Stimulated activated CD4-positive, alpha-beta T cell treated with anti-CD3 and anti-CD28 coated beads, Interleukin-4, amount 100 ng/mL, for 1 hour (primary cell): ENCODE measurements at regions not wholly inside any gene's neighbourhood (a gene's known extent, or its start where the extent isn't known, plus 50 kb on each side); places are given as distances from the start of the nearest gene placed in this dataset.

Experiments
- DNase-seq: peaks from one replicate; pipeline ENCODE4 v3.0.0-alpha.2; 2020

DNA sequence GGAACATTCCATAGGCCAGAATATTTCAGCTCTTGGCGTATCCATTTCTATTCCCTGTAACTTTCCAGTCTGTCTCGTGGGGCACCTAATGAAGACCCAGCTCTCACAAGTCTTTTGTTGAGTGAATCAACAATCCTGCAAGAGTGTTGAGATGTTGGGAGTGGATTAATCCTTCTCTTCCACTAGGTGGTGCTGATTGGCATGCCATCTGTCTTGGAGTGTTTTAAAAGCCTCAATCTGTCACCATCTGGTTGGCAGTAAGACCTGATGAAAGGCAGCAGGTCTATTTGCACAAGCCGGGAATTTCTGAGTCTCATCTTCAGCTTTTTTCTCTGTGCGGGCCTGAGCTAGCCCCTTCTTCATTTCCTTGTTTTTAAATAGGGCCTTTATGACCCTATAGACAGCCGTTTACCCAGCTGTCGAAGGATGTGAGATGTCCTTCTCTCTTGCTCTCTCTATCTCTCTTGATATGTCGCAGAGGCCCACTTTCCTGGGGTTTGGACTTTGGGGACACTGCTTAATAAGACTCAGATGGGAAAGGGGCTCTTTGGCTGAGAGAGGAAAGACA, 180.5 kb downstream of the ZNF365 start:
- DNase-seq, result no peak

DNA sequence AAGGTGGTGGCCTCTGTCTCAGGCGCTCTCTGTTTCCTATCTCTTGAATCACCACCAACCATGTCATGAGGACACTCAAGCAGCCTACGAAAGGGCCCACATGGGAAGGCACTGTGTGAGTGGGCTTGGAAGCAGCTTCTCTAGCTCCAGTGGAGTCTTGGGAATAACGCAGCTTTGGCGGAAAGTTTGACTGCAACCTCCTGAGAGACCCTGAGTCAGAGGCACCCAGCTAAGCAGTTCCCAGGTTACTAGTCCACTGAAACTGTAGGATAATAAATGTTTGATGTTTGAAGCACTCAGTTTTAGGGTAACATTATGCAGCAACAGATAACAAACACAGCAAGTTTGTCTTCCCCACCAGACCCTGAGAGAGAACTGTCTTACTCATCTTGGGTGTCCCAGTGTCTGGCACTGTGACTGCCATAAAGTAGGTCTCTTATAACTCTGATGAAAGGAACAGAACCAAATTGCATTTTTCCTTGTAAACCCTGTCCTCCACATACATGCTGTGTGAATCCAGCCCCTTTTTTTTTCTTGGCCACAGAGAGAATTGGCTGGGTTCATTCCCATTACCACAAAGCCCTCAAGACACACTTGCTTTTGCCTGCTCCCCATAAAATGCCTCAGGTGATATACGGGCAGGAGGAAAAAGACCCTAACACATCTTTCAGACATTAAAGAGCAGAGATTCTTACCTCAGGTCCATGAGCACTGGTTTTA, 185.5 kb downstream of the ZNF365 start:
- DNase-seq, result no peak

DNA sequence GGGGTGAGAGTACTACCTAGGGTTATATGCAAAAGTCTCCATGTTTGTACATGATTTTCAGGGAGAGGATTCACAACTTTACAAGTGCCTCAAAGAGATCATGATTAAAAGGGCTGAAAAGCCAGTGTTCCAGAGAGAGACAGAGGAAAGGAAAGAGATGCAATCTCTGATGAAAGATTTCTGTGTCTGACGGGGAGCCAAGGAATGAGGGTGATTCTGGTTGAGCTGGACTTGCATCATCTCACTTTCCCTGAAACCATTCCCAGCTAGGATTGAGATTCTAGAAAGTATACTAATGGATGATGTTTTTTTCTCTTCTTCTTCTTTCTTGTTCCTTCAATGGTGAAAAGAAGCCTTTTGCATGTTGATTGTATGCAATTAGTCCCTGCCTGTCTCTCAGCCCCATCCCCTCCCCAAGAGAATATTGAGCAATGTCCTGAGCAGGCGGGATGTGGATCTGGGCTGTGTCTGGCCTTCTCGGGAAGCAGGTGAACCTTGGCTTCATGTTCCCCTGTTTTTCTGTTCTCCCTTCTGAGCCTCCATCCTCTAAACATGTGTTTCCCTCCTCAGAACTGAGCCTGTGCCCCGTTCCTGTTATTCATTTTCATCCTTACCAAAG, 186.1 kb downstream of the ZNF365 start:
- no peak for DNase-seq

- DNase-seq, result no peak
Measured at GRCh38 chr10:62561151-62561550, 187.0 kb downstream of the ZNF365 start.

- DNase-seq, result no peak
Measured at GRCh38 chr10:62562101-62562500, 187.9 kb downstream of the ZNF365 start.

GRCh38 chr10:62562795-62563194, 188.6 kb downstream of the ZNF365 start:
- DNase-seq, result no peak

GRCh38 chr10:62573929-62574328, 199.8 kb downstream of the ZNF365 start:
- DNase-seq, result no peak

- no peak for DNase-seq
Measured at GRCh38 chr10:62577076-62577475, 202.9 kb downstream of the ZNF365 start.

- no peak for DNase-seq
Measured at GRCh38 chr10:62577666-62578291, 203.6 kb downstream of the ZNF365 start.

DNA sequence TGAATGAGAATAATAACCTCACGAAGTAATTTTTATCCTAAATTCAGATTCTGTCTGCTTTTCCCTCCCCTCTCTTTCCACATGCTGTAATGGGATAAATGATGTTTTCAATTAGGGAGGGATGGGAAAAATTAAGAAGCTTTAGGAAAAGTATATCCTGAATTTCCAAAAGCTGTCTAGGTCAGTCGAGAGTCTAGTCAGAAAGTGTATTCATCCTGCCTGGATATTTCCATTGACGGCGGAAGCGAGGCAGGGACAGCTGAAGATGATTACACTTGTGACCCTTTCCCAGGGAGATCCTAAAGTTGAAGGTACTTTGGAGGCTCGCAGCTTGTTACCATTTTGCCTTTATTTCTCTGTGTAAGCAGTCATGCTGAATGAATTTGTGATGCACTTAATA, 204.1 kb downstream of the ZNF365 start:
- DNase-seq, result no peak

GRCh38 chr10:62578916-62579315, 204.7 kb downstream of the ZNF365 start:
- no peak for DNase-seq

GRCh38 chr10:62580396-62580795, 206.2 kb downstream of the ZNF365 start:
- no peak for DNase-seq

GRCh38 chr10:62581351-62581750, 207.2 kb downstream of the ZNF365 start:
- DNase-seq, result no peak

GRCh38 chr10:62582101-62582705, 208.0 kb downstream of the ZNF365 start:
- DNase-seq, result no peak

- no peak for DNase-seq
Measured at GRCh38 chr10:62582804-62583208, 208.6 kb downstream of the ZNF365 start.

DNA sequence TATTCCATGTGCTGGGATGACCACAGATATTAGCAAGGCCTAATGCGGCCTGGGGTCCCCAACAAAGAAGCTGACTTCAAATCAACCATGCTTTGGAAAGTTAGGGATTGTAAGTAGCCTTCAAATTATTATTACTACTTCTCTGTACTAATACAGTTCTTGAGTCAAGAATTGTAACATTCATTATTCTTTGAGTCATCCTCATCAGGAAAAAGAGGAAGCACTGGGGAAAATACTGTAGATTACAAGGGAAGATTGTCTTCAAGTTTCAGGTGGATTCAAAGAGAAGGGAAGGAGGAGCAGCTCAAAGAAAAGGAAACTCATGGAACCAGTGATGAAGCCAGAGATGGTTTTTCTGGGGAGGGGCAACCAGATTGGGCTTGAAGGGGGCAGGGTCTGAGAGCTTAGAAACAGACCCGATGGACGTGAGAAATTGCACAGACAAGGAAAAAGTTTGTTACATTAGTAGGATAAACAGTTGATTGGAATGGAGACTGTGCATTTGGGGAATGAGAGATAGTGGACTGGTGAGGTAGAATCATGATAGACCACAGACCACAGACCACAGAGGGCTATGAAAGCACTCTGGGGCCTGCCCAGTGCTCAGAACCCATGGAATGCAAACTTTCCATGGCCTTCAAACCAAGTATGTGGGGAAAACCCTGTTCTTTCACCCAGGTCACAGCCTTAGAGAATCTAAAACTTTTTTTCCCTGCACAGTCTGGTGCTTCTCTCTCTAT, 209.9 kb downstream of the ZNF365 start:
- DNase-seq, result no peak

DNA sequence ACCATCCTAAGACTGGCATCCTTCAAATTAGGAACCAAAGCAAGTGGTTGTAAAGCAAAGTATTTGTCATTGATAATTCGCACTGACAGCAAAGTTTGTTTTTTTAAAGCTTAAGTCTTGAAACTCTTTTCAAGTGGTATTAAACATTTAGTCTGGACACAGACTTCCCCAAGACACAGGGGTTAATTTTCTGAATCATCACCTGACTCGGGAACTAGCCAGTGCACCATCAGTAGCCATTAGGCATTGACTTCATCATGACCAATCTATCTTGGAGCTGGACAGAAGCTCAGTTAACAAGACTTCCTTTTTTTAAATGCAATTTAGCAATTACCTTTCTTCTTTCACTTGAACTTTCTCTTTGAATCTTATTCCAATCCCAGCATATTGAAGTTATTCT, 210.6 kb downstream of the ZNF365 start:
- DNase-seq, result no peak

- DNase-seq, result no peak
Measured at GRCh38 chr10:62585211-62585775, 211.1 kb downstream of the ZNF365 start.

DNA sequence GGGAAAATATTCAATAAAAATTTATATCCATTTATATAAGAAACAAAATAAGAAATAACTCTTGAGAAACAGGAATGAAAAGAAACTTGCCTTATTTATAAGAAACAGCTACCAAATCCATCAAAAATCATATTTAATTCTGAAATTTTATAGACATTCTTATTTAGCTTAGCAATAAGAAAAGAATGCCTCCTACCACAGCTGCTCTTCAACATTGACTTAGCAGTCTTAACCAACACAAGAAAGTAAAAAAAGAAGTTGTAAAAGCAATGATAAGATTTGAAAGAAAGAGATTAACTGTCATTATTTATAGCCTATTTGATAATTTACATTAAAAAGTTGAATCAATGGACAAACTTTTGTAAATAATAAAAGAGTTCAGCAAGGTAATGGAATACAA, 212.8 kb downstream of the ZNF365 start:
- no peak for DNase-seq

DNA sequence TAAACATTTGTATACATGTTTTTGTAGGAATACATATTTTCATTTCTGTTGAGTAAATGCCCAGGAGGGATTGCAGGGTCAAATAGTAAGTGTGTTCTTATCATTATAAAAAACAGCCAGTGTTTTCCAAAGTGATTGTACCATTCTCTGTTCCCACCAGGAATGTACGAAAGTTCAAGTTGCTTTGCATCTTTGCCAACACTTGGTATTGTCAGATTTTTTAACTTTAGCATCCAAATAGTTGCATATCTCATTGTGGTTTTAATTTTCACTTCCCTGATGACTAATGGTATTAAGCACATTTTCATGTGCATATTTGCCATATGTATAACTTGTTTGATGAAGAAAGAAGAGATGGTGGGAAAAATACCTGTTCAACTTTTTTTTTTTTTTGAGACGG, 213.9 kb downstream of the ZNF365 start:
- no peak for DNase-seq

DNA sequence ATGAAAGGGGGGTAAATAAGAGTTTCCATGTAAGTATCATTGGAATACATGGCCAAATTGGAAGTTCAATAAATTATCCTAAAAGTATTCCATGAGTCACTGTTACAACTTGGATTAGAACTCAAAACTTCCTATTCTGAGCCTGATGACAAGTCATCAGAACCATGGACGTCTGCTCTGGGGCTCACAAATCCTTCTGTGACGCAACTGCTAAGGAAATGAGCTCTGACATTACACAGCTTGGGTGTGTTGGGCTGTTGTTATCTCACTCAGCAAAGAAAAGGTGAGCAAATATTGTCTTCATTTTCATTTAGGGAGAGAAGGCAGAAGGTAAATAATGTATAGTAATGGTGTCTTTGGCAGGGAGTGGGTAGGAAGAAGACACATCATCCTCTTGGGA, 214.8 kb upstream of the ADO start:
- no peak for DNase-seq

DNA sequence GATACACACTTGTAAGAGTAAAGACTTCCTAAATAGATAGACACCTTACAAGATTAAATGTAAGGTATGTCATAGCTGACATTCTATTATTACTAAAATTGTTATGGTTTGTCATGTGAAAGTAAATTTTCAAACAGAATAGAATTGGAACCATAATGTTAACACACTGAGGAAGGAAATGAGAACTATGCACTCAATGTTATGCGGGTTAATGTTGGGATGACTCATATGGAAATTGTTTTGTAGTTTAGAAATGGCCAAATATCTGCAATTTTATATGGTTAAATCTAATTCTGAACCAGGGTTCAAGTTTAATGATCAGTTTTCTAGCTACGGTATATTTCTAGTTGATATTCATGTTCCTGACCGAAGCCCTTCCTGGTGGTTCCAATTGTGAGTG, 214.2 kb upstream of the ADO start:
- no peak for DNase-seq

DNA sequence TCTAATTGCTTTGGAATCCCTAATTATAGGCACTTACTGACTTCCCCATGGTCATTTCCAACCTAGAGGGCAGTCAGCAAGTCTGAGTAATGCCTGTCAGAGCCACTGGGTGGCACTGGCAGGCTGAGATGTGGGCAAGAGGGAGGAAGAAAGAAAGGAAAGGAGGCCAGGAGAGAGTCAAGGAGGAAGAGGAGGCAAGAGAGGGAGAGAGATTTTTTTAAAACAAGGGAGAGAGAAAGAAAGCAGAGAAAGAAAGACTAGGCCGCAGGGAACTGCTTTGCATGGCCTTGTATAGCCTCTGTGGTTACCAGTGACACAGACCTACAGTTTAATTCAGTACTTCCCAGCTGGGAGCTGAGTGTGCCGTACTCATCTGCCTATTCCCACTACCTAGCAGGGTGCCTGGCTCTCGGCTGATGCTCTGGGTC, 210.4 kb upstream of the ADO start:
- peak; percentile 57 for DNase-seq
